Neural cell (in vitro differentiated cells): ENCODE measurements at regions not wholly inside any gene's neighbourhood (a gene's known extent, or its start where the extent isn't known, plus 50 kb on each side); places are given as distances from the start of the nearest gene placed in this dataset.

ENCODE experiments used
- H2AFZ ChIP-seq: fragments of 200-600, 300-800 bp; sonication (generic), shearing (Covaris generic); 2 replicates; pipeline ENCODE4 v1.6.0; 2014; ENCODE audit warnings: low read depth, mild to moderate bottlenecking, antibody characterized with exemption, low read length, moderate library complexity
- H3F3A ChIP-seq: fragments of 200-600 bp; shearing (Covaris generic); 2 replicates; pipeline ENCODE4 v1.6.1; 2016; ENCODE audit warnings: mild to moderate bottlenecking, moderate library complexity, mixed read lengths, antibody characterized with exemption, low read length; ENCODE audit not compliant: insufficient read depth, poor library complexity, severe bottlenecking
- H3K27ac ChIP-seq: fragments of 200-600, 300-800 bp; sonication (generic), shearing (Covaris generic); 2 replicates; pipeline ENCODE4 v1.5.1; 2014; ENCODE audit warnings: mild to moderate bottlenecking, low read length, moderate library complexity
- H3K27me3 ChIP-seq: fragments of 300-800, 200-600 bp; sonication (generic), shearing (Covaris generic); 2 replicates; pipeline ENCODE4 v1.6.0; 2014; ENCODE audit warnings: mild to moderate bottlenecking, low read depth, low read length, moderate library complexity; ENCODE audit not compliant: insufficient read depth
- H3K36me3 ChIP-seq: fragments of 300-800, 200-600 bp; sonication (generic), shearing (Covaris generic); 2 replicates; pipeline ENCODE4 v1.5.1; 2014; ENCODE audit warnings: mild to moderate bottlenecking, antibody characterized with exemption, low read length, moderate library complexity; ENCODE audit not compliant: insufficient read depth
- H3K4me2 ChIP-seq: fragments of 300-800, 200-600 bp; sonication (generic), shearing (Covaris generic); 2 replicates; pipeline ENCODE4 v1.6.0; 2014; ENCODE audit warnings: mild to moderate bottlenecking, low read length
- H3K4me3 ChIP-seq: fragments of 300-800, 200-600 bp; sonication (generic), shearing (Covaris generic); 2 replicates; pipeline ENCODE4 v1.5.1; 2014; ENCODE audit warnings: mild to moderate bottlenecking, low read length, moderate library complexity
- H3K79me2 ChIP-seq: fragments of 200-600 bp; shearing (Covaris generic); replicated peaks from 2 replicates; pipeline ENCODE4 v1.6.0; 2014; ENCODE audit warnings: mild to moderate bottlenecking, low read length, moderate library complexity; ENCODE audit not compliant: insufficient read depth
- H3K9ac ChIP-seq: fragments of 300-800, 200-600 bp; sonication (generic), shearing (Covaris generic); 2 replicates; pipeline ENCODE4 v1.6.1; 2016; ENCODE audit warnings: mild to moderate bottlenecking, low read length, mixed read lengths
- H3K9me2 ChIP-seq: fragments of 200-600 bp; shearing (Covaris generic); 2 replicates; pipeline ENCODE4 v1.6.1; 2016; ENCODE audit warnings: mild to moderate bottlenecking, low read length, mixed read lengths; ENCODE audit not compliant: insufficient read depth
- H3K9me3 ChIP-seq: fragments of 200-600, 300-800 bp; sonication (generic), shearing (Covaris generic); 2 replicates; pipeline ENCODE4 v1.6.1; 2016; ENCODE audit warnings: mild to moderate bottlenecking, mixed run types, low read length, moderate library complexity, mixed read lengths
- H4K20me1 ChIP-seq: fragments of 200-600 bp; shearing (Covaris generic); 2 replicates; pipeline ENCODE4 v1.6.1; 2016; ENCODE audit warnings: mild to moderate bottlenecking, mixed run types; ENCODE audit not compliant: insufficient read depth
- EP300 ChIP-seq: fragments of 450-650 bp; conservative IDR thresholded peaks from 2 replicates; pipeline ENCODE4 v1.6.1; 2014; ENCODE audit warnings: antibody characterized with exemption, mild to moderate bottlenecking, moderate library complexity; ENCODE audit not compliant: poor library complexity, severe bottlenecking
- EZH2 ChIP-seq: fragments of 200-600, 300-800 bp; shearing (Covaris generic), sonication (generic); IDR thresholded peaks from 2 replicates; pipeline ENCODE4 v1.6.1; 2014; ENCODE audit warnings: antibody characterized with exemption, low read length, borderline replicate concordance, mild to moderate bottlenecking; ENCODE audit not compliant: insufficient read depth, poor library complexity, severe bottlenecking
- MXI1 ChIP-seq: fragments of 450-650 bp; conservative IDR thresholded peaks from 2 replicates; pipeline ENCODE4 v1.6.1; 2014; ENCODE audit warnings: antibody characterized with exemption, mild to moderate bottlenecking; ENCODE audit not compliant: poor library complexity, severe bottlenecking
- POLR2AphosphoS5 ChIP-seq: IDR thresholded peaks from 2 replicates; pipeline ENCODE4 v1.6.1; 2012
- RAD21 ChIP-seq: fragments of 450-650 bp; conservative IDR thresholded peaks from 2 replicates; pipeline ENCODE4 v1.6.1; 2014; ENCODE audit warnings: antibody characterized with exemption, mild to moderate bottlenecking, moderate library complexity
- SMC3 ChIP-seq: fragments of 450-650 bp; conservative IDR thresholded peaks from 2 replicates; pipeline ENCODE4 v1.6.1; 2014; ENCODE audit warnings: antibody characterized with exemption, mild to moderate bottlenecking, moderate library complexity; ENCODE audit not compliant: poor library complexity
- TAF1 ChIP-seq: IDR thresholded peaks from 2 replicates; pipeline ENCODE4 v1.6.1; 2012; ENCODE audit warnings: low read depth
- TF ChIP-seq, protein P1 (sequence below): fragments of 450-650 bp; IDR thresholded peaks from 2 replicates; pipeline ENCODE4 v1.5.1; 2014; ENCODE audit warnings: antibody characterized with exemption, mild to moderate bottlenecking, moderate library complexity; ENCODE audit not compliant: poor library complexity, severe bottlenecking
- TF ChIP-seq, protein P2 (sequence below): IDR thresholded peaks from 2 replicates; pipeline ENCODE4 v1.6.1; 2012; ENCODE audit warnings: borderline replicate concordance

- no peaks in the 10 kb centered on the region for H3K79me2 ChIP-seq
- no peak overlapping the region for H3K9ac ChIP-seq
- H4K20me1 ChIP-seq: no peaks in the 10 kb centered on the region
- H3K36me3 ChIP-seq: no peaks in the 10 kb centered on the region
- H3K4me3 ChIP-seq: no peak overlapping the region
- no peaks in the 10 kb centered on the region for H3K9me2 ChIP-seq
- H3K27ac ChIP-seq: no peak overlapping the region
- no peaks in the 10 kb centered on the region for H3K27me3 ChIP-seq
- H3F3A ChIP-seq: no peaks in the 10 kb centered on the region
- no peak overlapping the region for H2AFZ ChIP-seq
- no peak for TF ChIP-seq TAF1
- no peak for TF ChIP-seq EZH2
- TF ChIP-seq POLR2AphosphoS5: no peak
- no peaks in the 10 kb centered on the region for H3K9me3 ChIP-seq
- H3K4me2 ChIP-seq: no peak overlapping the region
These were observed 510.4 kb downstream of the PSAT1 start for GRCh38 chr9:78807286-78807685.

DNA sequence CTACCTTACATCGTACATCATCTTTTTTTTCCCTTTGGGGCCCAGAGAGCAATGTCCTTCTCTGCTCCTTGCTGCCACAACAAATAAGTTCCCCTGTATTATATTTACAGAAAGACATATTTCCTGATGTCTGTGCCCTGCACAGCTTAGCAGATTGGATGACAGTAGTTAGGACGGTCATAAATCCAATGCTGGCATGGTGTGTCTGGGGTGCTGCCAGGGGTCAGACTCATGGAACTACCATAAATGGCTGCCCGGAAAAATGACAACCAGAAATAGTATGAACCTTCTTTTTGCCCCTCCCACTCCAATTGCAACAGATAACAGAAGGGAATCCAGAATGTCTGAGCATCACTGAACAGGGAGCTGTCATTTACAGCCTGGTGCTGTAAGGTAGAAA, 511.1 kb downstream of the PSAT1 start:
- H3K9ac ChIP-seq: no peak overlapping the region

More for the DNA sequence above, 511.1 kb downstream of the PSAT1 start:
- Histone ChIP-seq H2AFZ (no peak overlapping the region), H3K36me3 (no peaks in the 10 kb centered on the region), H3K4me3 (no peak overlapping the region), H3K9me3 (no peaks in the 10 kb centered on the region), H3F3A (no peaks in the 10 kb centered on the region), H4K20me1 (no peaks in the 10 kb centered on the region), H3K79me2 (no peaks in the 10 kb centered on the region), H3K4me2 (no peak overlapping the region), H3K27me3 (no peaks in the 10 kb centered on the region), H3K27ac (no peak overlapping the region), H3K9me2 (no peaks in the 10 kb centered on the region)
- no peak for TF ChIP-seq MXI1
- TF ChIP-seq, protein P1, sequence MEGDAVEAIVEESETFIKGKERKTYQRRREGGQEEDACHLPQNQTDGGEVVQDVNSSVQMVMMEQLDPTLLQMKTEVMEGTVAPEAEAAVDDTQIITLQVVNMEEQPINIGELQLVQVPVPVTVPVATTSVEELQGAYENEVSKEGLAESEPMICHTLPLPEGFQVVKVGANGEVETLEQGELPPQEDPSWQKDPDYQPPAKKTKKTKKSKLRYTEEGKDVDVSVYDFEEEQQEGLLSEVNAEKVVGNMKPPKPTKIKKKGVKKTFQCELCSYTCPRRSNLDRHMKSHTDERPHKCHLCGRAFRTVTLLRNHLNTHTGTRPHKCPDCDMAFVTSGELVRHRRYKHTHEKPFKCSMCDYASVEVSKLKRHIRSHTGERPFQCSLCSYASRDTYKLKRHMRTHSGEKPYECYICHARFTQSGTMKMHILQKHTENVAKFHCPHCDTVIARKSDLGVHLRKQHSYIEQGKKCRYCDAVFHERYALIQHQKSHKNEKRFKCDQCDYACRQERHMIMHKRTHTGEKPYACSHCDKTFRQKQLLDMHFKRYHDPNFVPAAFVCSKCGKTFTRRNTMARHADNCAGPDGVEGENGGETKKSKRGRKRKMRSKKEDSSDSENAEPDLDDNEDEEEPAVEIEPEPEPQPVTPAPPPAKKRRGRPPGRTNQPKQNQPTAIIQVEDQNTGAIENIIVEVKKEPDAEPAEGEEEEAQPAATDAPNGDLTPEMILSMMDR: no peak
- no peak for TF ChIP-seq SMC3
- no peak for TF ChIP-seq POLR2AphosphoS5
- TF ChIP-seq EP300: no peak
- no peak for TF ChIP-seq RAD21
- TF ChIP-seq, protein P2, sequence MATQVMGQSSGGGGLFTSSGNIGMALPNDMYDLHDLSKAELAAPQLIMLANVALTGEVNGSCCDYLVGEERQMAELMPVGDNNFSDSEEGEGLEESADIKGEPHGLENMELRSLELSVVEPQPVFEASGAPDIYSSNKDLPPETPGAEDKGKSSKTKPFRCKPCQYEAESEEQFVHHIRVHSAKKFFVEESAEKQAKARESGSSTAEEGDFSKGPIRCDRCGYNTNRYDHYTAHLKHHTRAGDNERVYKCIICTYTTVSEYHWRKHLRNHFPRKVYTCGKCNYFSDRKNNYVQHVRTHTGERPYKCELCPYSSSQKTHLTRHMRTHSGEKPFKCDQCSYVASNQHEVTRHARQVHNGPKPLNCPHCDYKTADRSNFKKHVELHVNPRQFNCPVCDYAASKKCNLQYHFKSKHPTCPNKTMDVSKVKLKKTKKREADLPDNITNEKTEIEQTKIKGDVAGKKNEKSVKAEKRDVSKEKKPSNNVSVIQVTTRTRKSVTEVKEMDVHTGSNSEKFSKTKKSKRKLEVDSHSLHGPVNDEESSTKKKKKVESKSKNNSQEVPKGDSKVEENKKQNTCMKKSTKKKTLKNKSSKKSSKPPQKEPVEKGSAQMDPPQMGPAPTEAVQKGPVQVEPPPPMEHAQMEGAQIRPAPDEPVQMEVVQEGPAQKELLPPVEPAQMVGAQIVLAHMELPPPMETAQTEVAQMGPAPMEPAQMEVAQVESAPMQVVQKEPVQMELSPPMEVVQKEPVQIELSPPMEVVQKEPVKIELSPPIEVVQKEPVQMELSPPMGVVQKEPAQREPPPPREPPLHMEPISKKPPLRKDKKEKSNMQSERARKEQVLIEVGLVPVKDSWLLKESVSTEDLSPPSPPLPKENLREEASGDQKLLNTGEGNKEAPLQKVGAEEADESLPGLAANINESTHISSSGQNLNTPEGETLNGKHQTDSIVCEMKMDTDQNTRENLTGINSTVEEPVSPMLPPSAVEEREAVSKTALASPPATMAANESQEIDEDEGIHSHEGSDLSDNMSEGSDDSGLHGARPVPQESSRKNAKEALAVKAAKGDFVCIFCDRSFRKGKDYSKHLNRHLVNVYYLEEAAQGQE: no peak
- no peak for TF ChIP-seq TAF1
